ENCODE measurements at regions not wholly inside any gene's neighbourhood (a gene's known extent, or its start where the extent isn't known, plus 50 kb on each side); places are given as distances from the start of the nearest gene placed in this dataset.

- Histone ChIP-seq H3K36me3 (no peaks in the 10 kb centered on the region), H3K27ac (no peak overlapping the region), H3K4me1 (no peaks in the 10 kb centered on the region), H3K9me3 (no peaks in the 10 kb centered on the region), H3K4me3 (no peak overlapping the region), H3K27me3 (no peaks in the 10 kb centered on the region)
- no peak for DNase-seq (ENCODE audit: low spot score in 2 of 2)
- TF ChIP-seq POLR2A (IDR thresholded peaks at IDR 0.05) = no peak
- no peak for TF ChIP-seq EP300 (IDR thresholded peaks at IDR 0.05)
- TF ChIP-seq CTCF (IDR thresholded peaks at IDR 0.05) = no peak
- WGBS, 2 donors = 0 to 33% methylated on average over 2 of the region's 2 CpGs
Observed at GRCh38 chr13:85742355-85742754, 56.9 kb downstream of the SLITRK6 start.

- no peak for DNase-seq (ENCODE audit: low spot score in 2 of 2)
- H3K9me3 ChIP-seq = no peaks in the 10 kb centered on the region
- no peak for TF ChIP-seq POLR2A (IDR thresholded peaks at IDR 0.05)
- TF ChIP-seq CTCF (IDR thresholded peaks at IDR 0.05) = no peak
- no peak for TF ChIP-seq EP300 (IDR thresholded peaks at IDR 0.05)
Observed at GRCh38 chr13:85741017-85741416, 58.2 kb downstream of the SLITRK6 start.

GRCh38 chr13:85738696-85739320 is 60.4 kb downstream of the SLITRK6 start:
- DNase-seq (ENCODE audit: low spot score in 2 of 2) = no peak
- 70 to 76% methylated on average over 9 of the region's 9 CpGs for WGBS, 2 donors

More at GRCh38 chr13:85741017-85741416, 58.2 kb downstream of the SLITRK6 start:
- H3K4me3 ChIP-seq = no peak overlapping the region
- H3K27ac ChIP-seq = no peak overlapping the region
- H3K27me3 ChIP-seq = no peaks in the 10 kb centered on the region
- H3K4me1 ChIP-seq = no peaks in the 10 kb centered on the region
- 72 to 77% methylated on average over 3 of the region's 3 CpGs for WGBS, 2 donors
- no peaks in the 10 kb centered on the region for H3K36me3 ChIP-seq

GRCh38 chr13:85737952-85738351 is 61.3 kb downstream of the SLITRK6 start:
- TF ChIP-seq EP300 (IDR thresholded peaks at IDR 0.05) (no peak), CTCF (IDR thresholded peaks at IDR 0.05) (no peak), POLR2A (IDR thresholded peaks at IDR 0.05) (no peak)
- no peak for DNase-seq (ENCODE audit: low spot score in 2 of 2)
- Histone ChIP-seq H3K36me3 (no peaks in the 10 kb centered on the region), H3K4me3 (no peak overlapping the region), H3K4me1 (no peaks in the 10 kb centered on the region), H3K27ac (no peak overlapping the region), H3K9me3 (no peaks in the 10 kb centered on the region), H3K27me3 (no peaks in the 10 kb centered on the region)
- 90 to 93% methylated on average over 1 of the region's 1 CpG for WGBS, 2 donors

More at GRCh38 chr13:85738696-85739320, 60.4 kb downstream of the SLITRK6 start:
- Histone ChIP-seq H3K27ac (no peak overlapping the region), H3K9me3 (no peaks in the 10 kb centered on the region), H3K4me1 (no peaks in the 10 kb centered on the region), H3K4me3 (no peak overlapping the region), H3K36me3 (no peaks in the 10 kb centered on the region), H3K27me3 (no peaks in the 10 kb centered on the region)
- TF ChIP-seq EP300 (IDR thresholded peaks at IDR 0.05) = no peak
- TF ChIP-seq CTCF (IDR thresholded peaks at IDR 0.05) = no peak
- TF ChIP-seq POLR2A (IDR thresholded peaks at IDR 0.05) = no peak

- Histone ChIP-seq H3K4me1 (no peaks in the 10 kb centered on the region), H3K27me3 (no peaks in the 10 kb centered on the region), H3K36me3 (no peaks in the 10 kb centered on the region), H3K9me3 (no peaks in the 10 kb centered on the region), H3K4me3 (no peak overlapping the region), H3K27ac (no peak overlapping the region)
- TF ChIP-seq CTCF (IDR thresholded peaks at IDR 0.05) = no peak
- TF ChIP-seq EP300 (IDR thresholded peaks at IDR 0.05) = no peak
- no peak for TF ChIP-seq POLR2A (IDR thresholded peaks at IDR 0.05)
- no peak for DNase-seq (ENCODE audit: low spot score in 2 of 2)
Observed at GRCh38 chr13:85729296-85729695, 69.9 kb downstream of the SLITRK6 start.

All from tibial nerve (tissue), 4 donors.